ENCODE measurements at regions not wholly inside any gene's neighbourhood (a gene's known extent, or its start where the extent isn't known, plus 50 kb on each side); places are given as distances from the start of the nearest gene placed in this dataset.

DNA sequence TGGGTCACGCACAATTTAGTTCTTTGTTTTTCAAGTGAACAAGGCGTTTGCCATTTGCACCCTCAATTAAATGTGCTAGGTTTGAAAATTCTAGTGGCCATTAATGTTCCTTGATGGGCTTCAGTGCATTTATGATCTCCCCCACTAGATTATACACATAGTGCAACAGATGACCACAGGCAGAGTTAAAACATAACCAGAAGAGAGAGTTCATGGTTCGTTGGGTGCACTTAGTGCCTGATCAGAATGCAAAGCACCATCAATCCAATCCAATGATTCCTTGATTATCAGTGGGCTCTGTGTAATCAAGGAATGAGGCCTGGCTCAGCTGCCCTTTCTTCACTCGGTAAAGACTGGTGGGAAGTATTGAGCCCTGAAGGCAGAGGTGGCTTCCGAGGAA lies 334.5 kb downstream of the PRDM2 start:
- no peak for DNase-seq (ENCODE audit: low spot score)
- peaks cover 39% of the 10 kb centered on the region for H3K9me3 Mint-ChIP-seq (ENCODE audit: low read depth)
- H3K4me3 Mint-ChIP-seq (ENCODE audit: unreplicated experiment), result no peak overlapping the region
- H3K36me3 Mint-ChIP-seq (ENCODE audit: low read depth), result no peaks in the 10 kb centered on the region
- no peaks in the 10 kb centered on the region for H3K4me1 Mint-ChIP-seq (ENCODE audit: low read depth)
- no peaks in the 10 kb centered on the region for H3K27me3 Mint-ChIP-seq (ENCODE audit: low read depth)
- no peak overlapping the region for H3K27ac Mint-ChIP-seq (ENCODE audit: unreplicated experiment)
- TF ChIP-seq, protein P1, sequence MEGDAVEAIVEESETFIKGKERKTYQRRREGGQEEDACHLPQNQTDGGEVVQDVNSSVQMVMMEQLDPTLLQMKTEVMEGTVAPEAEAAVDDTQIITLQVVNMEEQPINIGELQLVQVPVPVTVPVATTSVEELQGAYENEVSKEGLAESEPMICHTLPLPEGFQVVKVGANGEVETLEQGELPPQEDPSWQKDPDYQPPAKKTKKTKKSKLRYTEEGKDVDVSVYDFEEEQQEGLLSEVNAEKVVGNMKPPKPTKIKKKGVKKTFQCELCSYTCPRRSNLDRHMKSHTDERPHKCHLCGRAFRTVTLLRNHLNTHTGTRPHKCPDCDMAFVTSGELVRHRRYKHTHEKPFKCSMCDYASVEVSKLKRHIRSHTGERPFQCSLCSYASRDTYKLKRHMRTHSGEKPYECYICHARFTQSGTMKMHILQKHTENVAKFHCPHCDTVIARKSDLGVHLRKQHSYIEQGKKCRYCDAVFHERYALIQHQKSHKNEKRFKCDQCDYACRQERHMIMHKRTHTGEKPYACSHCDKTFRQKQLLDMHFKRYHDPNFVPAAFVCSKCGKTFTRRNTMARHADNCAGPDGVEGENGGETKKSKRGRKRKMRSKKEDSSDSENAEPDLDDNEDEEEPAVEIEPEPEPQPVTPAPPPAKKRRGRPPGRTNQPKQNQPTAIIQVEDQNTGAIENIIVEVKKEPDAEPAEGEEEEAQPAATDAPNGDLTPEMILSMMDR (IDR thresholded peaks at IDR 0.05), result no peak

DNA sequence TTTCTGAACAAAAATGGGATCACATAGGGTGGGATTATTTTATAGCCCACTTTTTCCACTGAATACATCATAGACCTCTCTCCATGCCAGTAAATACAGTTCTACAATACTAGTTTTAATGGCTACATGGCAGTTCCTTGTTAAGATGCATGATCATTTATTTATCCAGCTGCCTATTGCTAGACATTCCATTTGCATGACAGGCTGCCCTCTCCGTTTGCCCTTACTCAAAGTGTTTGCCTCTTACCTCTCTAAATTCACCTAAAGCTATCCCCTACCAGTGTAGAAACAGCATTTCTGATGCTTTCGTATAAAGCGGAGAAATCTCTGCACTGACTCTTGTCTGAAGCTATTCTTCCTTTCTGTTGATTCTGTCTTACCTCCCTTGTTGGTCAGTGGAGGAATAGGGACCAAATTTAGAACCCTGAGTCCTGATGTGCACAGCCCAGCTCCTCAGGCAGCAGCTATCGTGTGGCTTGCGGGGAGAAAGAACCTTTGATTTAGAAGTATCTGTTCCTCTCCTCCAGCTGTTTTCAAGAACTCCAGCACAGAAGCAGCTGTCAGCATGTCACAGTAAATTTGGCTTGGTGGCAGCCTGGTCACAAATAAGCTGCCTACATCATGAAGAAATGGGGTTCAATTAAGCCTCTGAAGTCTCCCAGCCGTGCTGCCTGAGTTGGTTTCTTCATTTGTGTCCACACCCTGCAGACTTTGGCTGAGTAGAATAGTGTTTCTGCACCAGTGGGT lies 337.3 kb downstream of the PRDM2 start:
- H3K9me3 Mint-ChIP-seq (ENCODE audit: low read depth), result peaks cover 55% of the 10 kb centered on the region
- no peak overlapping the region for H3K4me3 Mint-ChIP-seq (ENCODE audit: unreplicated experiment)
- H3K27ac Mint-ChIP-seq (ENCODE audit: unreplicated experiment), result no peak overlapping the region
- no peaks in the 10 kb centered on the region for H3K4me1 Mint-ChIP-seq (ENCODE audit: low read depth)
- TF ChIP-seq, protein P1 (IDR thresholded peaks at IDR 0.05), result no peak
- no peaks in the 10 kb centered on the region for H3K27me3 Mint-ChIP-seq (ENCODE audit: low read depth)
- no peaks in the 10 kb centered on the region for H3K36me3 Mint-ChIP-seq (ENCODE audit: low read depth)
- DNase-seq (ENCODE audit: low spot score), result no peak

- TF ChIP-seq, protein P1 (IDR thresholded peaks at IDR 0.05), result no peak
- no peaks in the 10 kb centered on the region for H3K4me1 Mint-ChIP-seq (ENCODE audit: low read depth)
- no peak for DNase-seq (ENCODE audit: low spot score)
- no peaks in the 10 kb centered on the region for H3K27me3 Mint-ChIP-seq (ENCODE audit: low read depth)
- H3K36me3 Mint-ChIP-seq (ENCODE audit: low read depth), result no peaks in the 10 kb centered on the region
- H3K9me3 Mint-ChIP-seq (ENCODE audit: low read depth), result peaks cover 47% of the 10 kb centered on the region
- no peak overlapping the region for H3K4me3 Mint-ChIP-seq (ENCODE audit: unreplicated experiment)
- no peak overlapping the region for H3K27ac Mint-ChIP-seq (ENCODE audit: unreplicated experiment)
Measured at GRCh38 chr1:14039582-14040430, 339.8 kb downstream of the PRDM2 start.

GRCh38 chr1:14049965-14050364 lies 350.0 kb downstream of the PRDM2 start:
- peaks cover 40% of the 10 kb centered on the region for H3K9me3 Mint-ChIP-seq (ENCODE audit: low read depth)
- no peaks in the 10 kb centered on the region for H3K4me1 Mint-ChIP-seq (ENCODE audit: low read depth)
- TF ChIP-seq, protein P1 (IDR thresholded peaks at IDR 0.05), result no peak
- H3K27me3 Mint-ChIP-seq (ENCODE audit: low read depth), result no peaks in the 10 kb centered on the region
- DNase-seq (ENCODE audit: low spot score), result no peak
- H3K36me3 Mint-ChIP-seq (ENCODE audit: low read depth), result no peaks in the 10 kb centered on the region
- H3K4me3 Mint-ChIP-seq (ENCODE audit: unreplicated experiment), result no peak overlapping the region
- H3K27ac Mint-ChIP-seq (ENCODE audit: unreplicated experiment), result no peak overlapping the region

GRCh38 chr1:14055442-14056223 lies 355.6 kb downstream of the PRDM2 start:
- Mint-ChIP-seq H3K4me3 (ENCODE audit: unreplicated experiment) (no peak overlapping the region), H3K4me1 (ENCODE audit: low read depth) (no peaks in the 10 kb centered on the region), H3K9me3 (ENCODE audit: low read depth) (peaks cover 53% of the 10 kb centered on the region), H3K27ac (ENCODE audit: unreplicated experiment) (no peak overlapping the region), H3K36me3 (ENCODE audit: low read depth) (no peaks in the 10 kb centered on the region), H3K27me3 (ENCODE audit: low read depth) (no peaks in the 10 kb centered on the region)
- TF ChIP-seq, protein P1 (IDR thresholded peaks at IDR 0.05), result no peak
- no peak for DNase-seq (ENCODE audit: low spot score)

Data from chondrocyte (in vitro differentiated cells).